KMS-11 (cell line): ENCODE measurements at regions not wholly inside any gene's neighbourhood (a gene's known extent, or its start where the extent isn't known, plus 50 kb on each side); places are given as distances from the start of the nearest gene placed in this dataset.
"Not testable (repeated sequence)": the region's sequence is repeated elsewhere in the genome, so short reads cannot be mapped to it uniquely, and the experiment has no call there.

Experiments
- H2AFZ ChIP-seq: fragments of 200-600 bp; sonication (generic); 2 replicates; pipeline ENCODE4 v1.6.1; 2016; ENCODE audit warnings: antibody characterized with exemption, mixed run types, low read depth
- H3K27ac ChIP-seq: fragments of 200-600 bp; sonication (generic); 2 replicates; pipeline ENCODE4 v1.6.1; 2016; ENCODE audit warnings: mild to moderate bottlenecking, mixed run types
- H3K27me3 ChIP-seq: fragments of 200-600 bp; sonication (generic); 2 replicates; pipeline ENCODE4 v1.6.1; 2017; ENCODE audit warnings: mild to moderate bottlenecking, low read depth, mixed run types, moderate library complexity; ENCODE audit not compliant: insufficient read depth
- H3K36me3 ChIP-seq: fragments of 200-600 bp; sonication (generic); 2 replicates; pipeline ENCODE4 v1.6.1; 2017; ENCODE audit warnings: mild to moderate bottlenecking, mixed run types; ENCODE audit not compliant: insufficient read depth
- H3K4me1 ChIP-seq: fragments of 200-600 bp; sonication (generic); 2 replicates; pipeline ENCODE4 v1.6.1; 2016; ENCODE audit warnings: mild to moderate bottlenecking, low read depth, mixed run types; ENCODE audit not compliant: poor library complexity, severe bottlenecking
- H3K4me2 ChIP-seq: fragments of 200-600 bp; sonication (generic); 2 replicates; pipeline ENCODE4 v1.7.0; 2016; ENCODE audit warnings: mild to moderate bottlenecking, mixed run types
- H3K4me3 ChIP-seq: fragments of 200-600 bp; sonication (generic); IDR thresholded peaks from 2 replicates; pipeline ENCODE4 v1.6.1; 2017; ENCODE audit warnings: low read depth, low read length, mixed read lengths; ENCODE audit not compliant: insufficient read depth
- H3K79me2 ChIP-seq: fragments of 200-600 bp; sonication (generic); 2 replicates; pipeline ENCODE4 v1.6.1; 2016; ENCODE audit warnings: low read depth, mixed run types; ENCODE audit not compliant: insufficient read depth
- H3K9ac ChIP-seq: fragments of 200-600 bp; sonication (generic); 2 replicates; pipeline ENCODE4 v1.6.1; 2016; ENCODE audit warnings: mild to moderate bottlenecking, mixed run types
- H4K20me1 ChIP-seq: fragments of 200-600 bp; sonication (generic); 2 replicates; pipeline ENCODE4 v1.6.1; 2016; ENCODE audit warnings: mild to moderate bottlenecking, mixed run types; ENCODE audit not compliant: insufficient read depth
- CTCF ChIP-seq: fragments of 200-600 bp; sonication (generic); conservative IDR thresholded peaks from 2 replicates; pipeline ENCODE4 v1.6.1; 2017; ENCODE audit warnings: low read depth, mild to moderate bottlenecking, antibody characterized with exemption, low read length, moderate library complexity, mixed read lengths

- Histone ChIP-seq H3K27me3 (no peaks in the 10 kb centered on the region), H3K4me3 (no peak overlapping the region), H3K36me3 (no peaks in the 10 kb centered on the region), H3K79me2 (no peaks in the 10 kb centered on the region), H3K4me1 (no peaks in the 10 kb centered on the region), H3K4me2 (no peak overlapping the region), H3K27ac (no peak overlapping the region), H2AFZ (no peak overlapping the region), H3K9ac (no peak overlapping the region), H4K20me1 (no peaks in the 10 kb centered on the region)
- no peak for TF ChIP-seq CTCF
Measured at GRCh38 chr9:105005186-105005585, 77.2 kb upstream of the ABCA1 start.

- Histone ChIP-seq H3K4me1 (no peaks in the 10 kb centered on the region), H3K4me3 (no peak overlapping the region), H3K9ac (no peak overlapping the region), H2AFZ (no peak overlapping the region), H3K27ac (no peak overlapping the region), H3K79me2 (no peaks in the 10 kb centered on the region), H3K36me3 (no peaks in the 10 kb centered on the region), H3K27me3 (no peaks in the 10 kb centered on the region), H3K4me2 (no peak overlapping the region), H4K20me1 (no peaks in the 10 kb centered on the region)
- no peak for TF ChIP-seq CTCF
Measured at GRCh38 chr9:105006514-105006913, 78.6 kb upstream of the ABCA1 start.

GRCh38 chr9:105007143-105007542 is 79.2 kb upstream of the ABCA1 start:
- Histone ChIP-seq H3K79me2 (no peaks in the 10 kb centered on the region), H3K9ac (no peak overlapping the region), H3K36me3 (no peaks in the 10 kb centered on the region), H3K27me3 (no peaks in the 10 kb centered on the region), H4K20me1 (no peaks in the 10 kb centered on the region), H3K27ac (no peak overlapping the region), H3K4me1 (no peaks in the 10 kb centered on the region), H3K4me3 (no peak overlapping the region), H3K4me2 (no peak overlapping the region), H2AFZ (no peak overlapping the region)
- no peak for TF ChIP-seq CTCF

- not testable (repeated sequence) for H3K9ac ChIP-seq
Measured at GRCh38 chr9:105010089-105010488, 82.1 kb upstream of the ABCA1 start.

GRCh38 chr9:105021917-105022316 is 94.0 kb upstream of the ABCA1 start:
- no peak overlapping the region for H3K27ac ChIP-seq
- H3K4me2 ChIP-seq = no peak overlapping the region
- H3K79me2 ChIP-seq = no peaks in the 10 kb centered on the region
- no peaks in the 10 kb centered on the region for H4K20me1 ChIP-seq
- H3K36me3 ChIP-seq = no peaks in the 10 kb centered on the region
- no peak overlapping the region for H2AFZ ChIP-seq
- H3K4me1 ChIP-seq = no peaks in the 10 kb centered on the region
- H3K27me3 ChIP-seq = no peaks in the 10 kb centered on the region
- no peak overlapping the region for H3K9ac ChIP-seq
- no peak overlapping the region for H3K4me3 ChIP-seq
- no peak for TF ChIP-seq CTCF

More at GRCh38 chr9:105010089-105010488, 82.1 kb upstream of the ABCA1 start:
- not testable (repeated sequence) for H4K20me1 ChIP-seq, H3K4me2 ChIP-seq, H3K27me3 ChIP-seq, H3K36me3 ChIP-seq, H3K27ac ChIP-seq, H2AFZ ChIP-seq, H3K4me3 ChIP-seq, H3K4me1 ChIP-seq, H3K79me2 ChIP-seq

GRCh38 chr9:105022545-105022944 is 94.6 kb upstream of the ABCA1 start:
- not testable (repeated sequence) for H3K27ac ChIP-seq, H3K9ac ChIP-seq, H3K27me3 ChIP-seq, H3K4me1 ChIP-seq, H3K36me3 ChIP-seq, H3K79me2 ChIP-seq, H4K20me1 ChIP-seq, H2AFZ ChIP-seq, H3K4me3 ChIP-seq, H3K4me2 ChIP-seq
